ENCODE measurements at regions not wholly inside any gene's neighbourhood (a gene's known extent, or its start where the extent isn't known, plus 50 kb on each side); places are given as distances from the start of the nearest gene placed in this dataset.
"Not testable (repeated sequence)": the region's sequence is repeated elsewhere in the genome, so short reads cannot be mapped to it uniquely, and the experiment has no call there.

GRCh38 chr20:11995805-11996567 lies 78.3 kb downstream of the BTBD3 start:
- Histone ChIP-seq H3K36me3 (ENCODE audit: low read depth, low read length) (no peaks in the 10 kb centered on the region), H3K9me3 (ENCODE audit: low read length) (no peaks in the 10 kb centered on the region), H3K27me3 (ENCODE audit: low read length) (peaks cover 55% of the 10 kb centered on the region), H3F3A (ENCODE audit: low read length, unreplicated experiment) (no peaks in the 10 kb centered on the region), H4K20me1 (ENCODE audit: low read length) (no peaks in the 10 kb centered on the region), H3K9ac (ENCODE audit: low read length) (no peak overlapping the region), H2AFZ (ENCODE audit: low read length) (no peak overlapping the region), H3K27ac (ENCODE audit: low read length) (no peak overlapping the region), H3K79me2 (ENCODE audit: low read length) (no peaks in the 10 kb centered on the region), H3K4me3 (ENCODE audit: low read length) (no peak overlapping the region), H3K9me2 (replicated peaks; ENCODE audit: low read length) (no peaks in the 10 kb centered on the region), H3K4me2 (ENCODE audit: low read length) (no peak overlapping the region), H3K4me1 (ENCODE audit: insufficient read depth, low read length) (no peaks in the 10 kb centered on the region)
- no TSS peak for BruUV-seq (replicated peaks)
- TF ChIP-seq EZH2phosphoT487 (IDR thresholded peaks at IDR 0.05; ENCODE audit: borderline replicate concordance, low read length) (no peak), EZH2 (IDR thresholded peaks at IDR 0.05; ENCODE audit: low read length, unreplicated experiment) (no peak), CTCF (conservative IDR thresholded peaks at IDR 0.05; ENCODE audit: low read depth, low read length) (no peak)
- intact Hi-C loops (cut with micrococcal nuclease) = no loop called here
- ChIA-PET CTCF (no interaction called here), POLR2A (ENCODE audit: unreplicated experiment) (no interaction called here)
- ATAC-seq (no peak), DNase-seq (no peak)

- H3K9me3 ChIP-seq (ENCODE audit: low read length); H3K4me2 ChIP-seq (ENCODE audit: low read length); POLR2A ChIA-PET (ENCODE audit: unreplicated experiment); H3K79me2 ChIP-seq (ENCODE audit: low read length); H4K20me1 ChIP-seq (ENCODE audit: low read length); CTCF ChIA-PET; H3K27ac ChIP-seq (ENCODE audit: low read length); H3K9ac ChIP-seq (ENCODE audit: low read length); intact Hi-C loops (cut with micrococcal nuclease); H3F3A ChIP-seq (ENCODE audit: low read length, unreplicated experiment); H3K4me1 ChIP-seq (ENCODE audit: insufficient read depth, low read length); H3K9me2 ChIP-seq (replicated peaks; ENCODE audit: low read length); H3K4me3 ChIP-seq (ENCODE audit: low read length); H3K36me3 ChIP-seq (ENCODE audit: low read depth, low read length); BruUV-seq (replicated peaks); ATAC-seq; H2AFZ ChIP-seq (ENCODE audit: low read length); DNase-seq: not testable (repeated sequence)
- H3K27me3 ChIP-seq (ENCODE audit: low read length) = peaks cover 23% of the 10 kb centered on the region; the same call in 1 of the 2 replicates
These were observed 87.1 kb downstream of the BTBD3 start for GRCh38 chr20:12004776-12005175.

- Histone ChIP-seq H3K4me2 (ENCODE audit: low read length) (no peak overlapping the region), H3K9ac (ENCODE audit: low read length) (no peak overlapping the region), H3K27ac (ENCODE audit: low read length) (no peak overlapping the region), H2AFZ (ENCODE audit: low read length) (no peak overlapping the region), H3K36me3 (ENCODE audit: low read depth, low read length) (no peaks in the 10 kb centered on the region), H3K4me1 (ENCODE audit: insufficient read depth, low read length) (no peaks in the 10 kb centered on the region; the same call in 1 of the 2 replicates), H4K20me1 (ENCODE audit: low read length) (no peaks in the 10 kb centered on the region), H3K27me3 (ENCODE audit: low read length) (peaks cover 12% of the 10 kb centered on the region; the same call in 1 of the 2 replicates), H3K9me3 (ENCODE audit: low read length) (no peaks in the 10 kb centered on the region), H3K4me3 (ENCODE audit: low read length) (no peak overlapping the region), H3F3A (ENCODE audit: low read length, unreplicated experiment) (no peaks in the 10 kb centered on the region), H3K79me2 (ENCODE audit: low read length) (no peaks in the 10 kb centered on the region), H3K9me2 (replicated peaks; ENCODE audit: low read length) (no peaks in the 10 kb centered on the region)
- ChIA-PET CTCF (interaction anchor here (0.7 kb wide), 1 partner anchor 184 kb away, joined by 5 read pairs; no protein-coding TSS in a partner anchor), POLR2A (ENCODE audit: unreplicated experiment) (no interaction called here)
- peak; percentile 24; the same call in 1 of the 2 replicates for ATAC-seq
- intact Hi-C loops (cut with micrococcal nuclease) = no loop called here
- TF ChIP-seq EZH2phosphoT487 (IDR thresholded peaks at IDR 0.05; ENCODE audit: borderline replicate concordance, low read length) (no peak), CTCF (conservative IDR thresholded peaks at IDR 0.05; ENCODE audit: low read depth, low read length) (peak; percentile 100)
- peak; percentile 89 for DNase-seq
- BruUV-seq (replicated peaks) = no TSS peak
These were observed 94.8 kb downstream of the BTBD3 start for GRCh38 chr20:12012241-12013222.

All from PC-3 (cell line).